Right lobe of liver (tissue), 4 donors: ENCODE measurements at regions not wholly inside any gene's neighbourhood (a gene's known extent, or its start where the extent isn't known, plus 50 kb on each side); places are given as distances from the start of the nearest gene placed in this dataset.

Experiments used
- POLR2A ChIP-seq: fragments of 450-650 bp; IDR thresholded peaks from one replicate; pipeline ENCODE4 v1.6.1; 2017; ENCODE audit warnings: antibody characterized with exemption, mild to moderate bottlenecking
- TF ChIP-seq, protein P1 (sequence below), 4 donors: fragments of 200-600 bp in 3 of 4; fragments of 450-650 bp in 1 of 4; IDR thresholded peaks; one replicate each; pipeline versions ENCODE4 v1.5.1 to v1.8.0; 2016 to 2022; ENCODE audit warnings: antibody characterized with exemption in 4 of 4, mild to moderate bottlenecking in 2 of 4
- donor health status: DM: no; HTN: no; CAD: no.
- donor health status: DM: no; HTN: no; CAD: no.
- donor health status: DM: no; HTN: yes; CAD: no.

DNA sequence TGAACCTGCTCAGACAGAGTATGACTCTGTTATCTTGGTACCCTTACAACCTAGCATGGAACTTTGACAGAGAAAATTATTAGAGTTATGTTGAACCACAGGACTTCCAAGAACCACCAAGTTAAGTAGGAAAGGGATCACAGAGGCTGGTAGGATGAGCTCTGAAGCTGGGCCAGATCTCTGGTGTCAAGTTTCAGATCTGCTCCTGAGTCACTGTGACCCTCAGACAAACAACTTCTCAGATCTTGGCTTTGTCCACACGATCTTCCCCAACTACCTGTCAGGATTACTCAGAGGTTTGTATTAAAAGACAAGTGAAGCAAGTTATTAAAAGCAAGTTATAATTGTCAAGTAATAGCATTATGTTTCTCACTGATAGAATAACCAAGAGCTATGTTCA, 189.0 kb downstream of the SEC61B start:
- TF ChIP-seq, protein P1, sequence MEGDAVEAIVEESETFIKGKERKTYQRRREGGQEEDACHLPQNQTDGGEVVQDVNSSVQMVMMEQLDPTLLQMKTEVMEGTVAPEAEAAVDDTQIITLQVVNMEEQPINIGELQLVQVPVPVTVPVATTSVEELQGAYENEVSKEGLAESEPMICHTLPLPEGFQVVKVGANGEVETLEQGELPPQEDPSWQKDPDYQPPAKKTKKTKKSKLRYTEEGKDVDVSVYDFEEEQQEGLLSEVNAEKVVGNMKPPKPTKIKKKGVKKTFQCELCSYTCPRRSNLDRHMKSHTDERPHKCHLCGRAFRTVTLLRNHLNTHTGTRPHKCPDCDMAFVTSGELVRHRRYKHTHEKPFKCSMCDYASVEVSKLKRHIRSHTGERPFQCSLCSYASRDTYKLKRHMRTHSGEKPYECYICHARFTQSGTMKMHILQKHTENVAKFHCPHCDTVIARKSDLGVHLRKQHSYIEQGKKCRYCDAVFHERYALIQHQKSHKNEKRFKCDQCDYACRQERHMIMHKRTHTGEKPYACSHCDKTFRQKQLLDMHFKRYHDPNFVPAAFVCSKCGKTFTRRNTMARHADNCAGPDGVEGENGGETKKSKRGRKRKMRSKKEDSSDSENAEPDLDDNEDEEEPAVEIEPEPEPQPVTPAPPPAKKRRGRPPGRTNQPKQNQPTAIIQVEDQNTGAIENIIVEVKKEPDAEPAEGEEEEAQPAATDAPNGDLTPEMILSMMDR (IDR thresholded peaks at IDR 0.05): no peak
- TF ChIP-seq POLR2A: no peak
